Loucy (cell line): ENCODE measurements at regions not wholly inside any gene's neighbourhood (a gene's known extent, or its start where the extent isn't known, plus 50 kb on each side); places are given as distances from the start of the nearest gene placed in this dataset.

Source experiments
- H2AFZ ChIP-seq: fragments of 200-600 bp; sonication (generic); 2 replicates; pipeline ENCODE4 v1.6.0; 2016; ENCODE audit warnings: antibody characterized with exemption, mild to moderate bottlenecking, low read length, moderate library complexity
- H3F3A ChIP-seq: fragments of 200-600 bp; 2 replicates; pipeline ENCODE4 v1.6.0; 2016; ENCODE audit warnings: antibody characterized with exemption, low read depth, mild to moderate bottlenecking
- H3K27me3 ChIP-seq: fragments of 200-600 bp; sonication (generic); 2 replicates; pipeline ENCODE4 v1.6.1; 2014; ENCODE audit warnings: low read length, mild to moderate bottlenecking; ENCODE audit not compliant: insufficient read depth, poor library complexity, severe bottlenecking
- H3K36me3 ChIP-seq: fragments of 200-600 bp; sonication (generic); 2 replicates; pipeline ENCODE4 v1.6.1; 2016; ENCODE audit warnings: low read length; ENCODE audit not compliant: insufficient read depth
- H3K4me1 ChIP-seq: fragments of 200-600 bp; sonication (generic); 2 replicates; pipeline ENCODE4 v1.5.1; 2014; ENCODE audit warnings: low read length, mild to moderate bottlenecking; ENCODE audit not compliant: insufficient read depth, poor library complexity, severe bottlenecking
- H3K4me2 ChIP-seq: fragments of 200-600 bp; sonication (generic); 2 replicates; pipeline ENCODE4 v1.6.0; 2014; ENCODE audit warnings: antibody characterized with exemption, low read length, low read depth, mild to moderate bottlenecking; ENCODE audit not compliant: poor library complexity, severe bottlenecking
- H3K4me3 ChIP-seq: fragments of 200-600 bp; sonication (generic); 2 replicates; pipeline ENCODE4 v1.5.1; 2014; ENCODE audit warnings: low read length, mild to moderate bottlenecking, mixed read lengths; ENCODE audit not compliant: poor library complexity, severe bottlenecking
- H3K79me2 ChIP-seq: fragments of 200-600 bp; sonication (generic); 2 replicates; pipeline ENCODE4 v1.6.1; 2014; ENCODE audit warnings: low read length; ENCODE audit not compliant: insufficient read depth
- H3K9ac ChIP-seq: fragments of 200-600 bp; sonication (generic); 2 replicates; pipeline ENCODE4 v1.6.0; 2014; ENCODE audit warnings: mild to moderate bottlenecking, low read depth, low read length, moderate library complexity; ENCODE audit not compliant: poor library complexity, severe bottlenecking
- H3K9me2 ChIP-seq: fragments of 200-600 bp; sonication (generic); replicated peaks from 2 replicates; pipeline ENCODE4 v1.6.1; 2016; ENCODE audit warnings: low read depth, low read length, mixed read lengths
- H3K9me3 ChIP-seq: fragments of 200-600 bp; sonication (generic); 2 replicates; pipeline ENCODE4 v1.6.1; 2014; ENCODE audit warnings: mild to moderate bottlenecking, antibody characterized with exemption, low read length, low read depth; ENCODE audit not compliant: insufficient read depth
- H4K20me1 ChIP-seq: fragments of 200-600 bp; sonication (generic); 2 replicates; pipeline ENCODE4 v1.6.0; 2014; ENCODE audit warnings: antibody characterized with exemption, low read length, mild to moderate bottlenecking; ENCODE audit not compliant: insufficient read depth, poor library complexity, severe bottlenecking
- CTCF ChIP-seq: fragments of 200-600 bp; sonication (generic); conservative IDR thresholded peaks from 2 replicates; pipeline ENCODE4 v1.5.1; 2014; ENCODE audit warnings: mild to moderate bottlenecking, antibody characterized with exemption, low read length
- EZH2phosphoT487 ChIP-seq: fragments of 200-600 bp; IDR thresholded peaks from 2 replicates; pipeline ENCODE4 v1.6.1; 2018; ENCODE audit warnings: antibody characterized with exemption, mild to moderate bottlenecking, moderate library complexity, borderline replicate concordance

- H3K4me2 ChIP-seq = no peak overlapping the region
- H3K9ac ChIP-seq = no peak overlapping the region
- TF ChIP-seq CTCF (no peak), EZH2phosphoT487 (no peak)
- no peaks in the 10 kb centered on the region for H3K36me3 ChIP-seq
- H3K9me3 ChIP-seq = no peaks in the 10 kb centered on the region
- no peaks in the 10 kb centered on the region for H3K27me3 ChIP-seq
- H4K20me1 ChIP-seq = no peaks in the 10 kb centered on the region
- H3K9me2 ChIP-seq = no peaks in the 10 kb centered on the region
- no peak overlapping the region for H3K4me3 ChIP-seq
- H3F3A ChIP-seq = no peaks in the 10 kb centered on the region
- peaks cover 13% of the 10 kb centered on the region for H3K4me1 ChIP-seq
- no peak overlapping the region for H2AFZ ChIP-seq
- H3K79me2 ChIP-seq = no peaks in the 10 kb centered on the region
These were observed 522.6 kb downstream of the BNC2 start for GRCh38 chr9:16347886-16348285.

GRCh38 chr9:16348531-16348930, 521.9 kb downstream of the BNC2 start:
- Histone ChIP-seq H3K4me2 (no peak overlapping the region), H3K9me3 (no peaks in the 10 kb centered on the region), H4K20me1 (no peaks in the 10 kb centered on the region), H2AFZ (no peak overlapping the region), H3K36me3 (no peaks in the 10 kb centered on the region), H3K9me2 (no peaks in the 10 kb centered on the region), H3F3A (no peaks in the 10 kb centered on the region), H3K4me3 (no peak overlapping the region), H3K27me3 (no peaks in the 10 kb centered on the region), H3K9ac (no peak overlapping the region), H3K79me2 (no peaks in the 10 kb centered on the region), H3K4me1 (peaks cover 13% of the 10 kb centered on the region)
- TF ChIP-seq CTCF (no peak), EZH2phosphoT487 (no peak)

GRCh38 chr9:16352251-16352650, 518.2 kb downstream of the BNC2 start:
- TF ChIP-seq EZH2phosphoT487 (no peak), CTCF (no peak)
- Histone ChIP-seq H3K36me3 (no peaks in the 10 kb centered on the region), H3K4me3 (no peak overlapping the region), H3K79me2 (no peaks in the 10 kb centered on the region), H4K20me1 (no peaks in the 10 kb centered on the region), H2AFZ (no peak overlapping the region), H3K9me3 (no peaks in the 10 kb centered on the region), H3K27me3 (no peaks in the 10 kb centered on the region), H3K4me2 (no peak overlapping the region), H3K4me1 (peaks cover 13% of the 10 kb centered on the region), H3K9ac (no peak overlapping the region), H3F3A (no peaks in the 10 kb centered on the region), H3K9me2 (no peaks in the 10 kb centered on the region)
